GM12878 (cell line): ENCODE measurements at regions not wholly inside any gene's neighbourhood (a gene's known extent, or its start where the extent isn't known, plus 50 kb on each side); places are given as distances from the start of the nearest gene placed in this dataset.

Experiments used
- ATAC-seq: fragments of 200-7000 bp; cut with Tn5 transposase; 3 replicates; pipeline ENCODE4 v1.9.1; 2020; ENCODE audit warnings: mild to moderate bottlenecking, moderate library complexity
- BruUV-seq: library from RNA; stranded (reverse); fragments of 400-500 nt; replicated peaks from 2 replicates; lab custom pipeline; 2021; lab: Mats Ljungman, UMichigan
- CTCF ChIA-PET: fragments of 300-600 bp; sonication (Branson Sonifier 250); formaldehyde crosslinking; extraction: SDS; loops from one replicate; lab custom pipeline; 2021; ENCODE audit warnings: inconsistent platforms; lab: Yijun Ruan, JAX
- POLR2A ChIA-PET: fragments of 350-600 bp; formaldehyde crosslinking; extraction: SDS; loops from one replicate; lab custom pipeline; 2021; ENCODE audit warnings: inconsistent platforms; lab: Charles Lee
- RAD21 ChIA-PET: fragments of 300-600 bp; sonication (Branson Sonifier 250); formaldehyde crosslinking; loops from one replicate; lab custom pipeline; 2023; ENCODE audit warnings: antibody characterized with exemption; ENCODE audit not compliant: unreplicated experiment; lab: Charles Lee
- SMC1A ChIA-PET: fragments of 300-600 bp; sonication (Branson Sonifier 250); formaldehyde crosslinking; loops from one replicate; lab custom pipeline; 2023; ENCODE audit not compliant: unreplicated experiment, uncharacterized antibody; lab: Charles Lee
- DNase-seq: peaks from one replicate; pipeline ENCODE4 v3.0.0-alpha.2; 2011; ENCODE audit warnings: low read depth, low spot score
- FAIRE-seq: peaks from 3 replicates; lab custom pipeline; 2011; peaks lifted over from hg19 to GRCh38; lab: Jason Lieb, UNC
- H2AFZ ChIP-seq: 2 replicates; pipeline ENCODE4 v1.6.0; 2011; ENCODE audit warnings: low read depth, low read length, control low read depth; ENCODE audit not compliant: control insufficient read depth
- H3K27ac ChIP-seq: 2 replicates; pipeline ENCODE4 v1.5.1; 2011; ENCODE audit warnings: control low read depth; ENCODE audit not compliant: control insufficient read depth, insufficient read depth
- H3K27me3 ChIP-seq, 2 experiments: replicated peaks in 1 of 2; 2 replicates each; pipeline versions ENCODE4 v1.6.0 to v1.6.1; 2011; ENCODE audit warnings: low read length in 1 of 2; ENCODE audit not compliant: control insufficient read depth in 2 of 2, insufficient read depth in 2 of 2
- H3K36me3 ChIP-seq, 2 experiments: 2 replicates each; pipeline ENCODE4 v1.5.1; 2011; ENCODE audit warnings: low read length in 1 of 2; ENCODE audit not compliant: control insufficient read depth in 2 of 2, insufficient read depth in 2 of 2
- H3K4me1 ChIP-seq: 2 replicates; pipeline ENCODE4 v1.6.1; 2011; ENCODE audit warnings: mild to moderate bottlenecking, low read length, moderate library complexity, mixed read lengths; ENCODE audit not compliant: control insufficient read depth, insufficient read depth
- H3K4me2 ChIP-seq: 2 replicates; pipeline ENCODE4 v1.6.0; 2011; ENCODE audit warnings: control low read depth; ENCODE audit not compliant: control insufficient read depth, insufficient read depth
- H3K4me3 ChIP-seq: fragments of 200-600 bp; sonication (generic); 2 replicates; pipeline ENCODE4 v1.5.1; 2016
- H3K79me2 ChIP-seq: 2 replicates; pipeline ENCODE4 v1.6.0; 2011; ENCODE audit warnings: low read length; ENCODE audit not compliant: control insufficient read depth, insufficient read depth
- H3K9ac ChIP-seq: 2 replicates; pipeline ENCODE4 v1.8.0; 2011; ENCODE audit warnings: low read length, control low read depth, mixed read lengths; ENCODE audit not compliant: control insufficient read depth, insufficient read depth
- H3K9me3 ChIP-seq: replicated peaks from 3 replicates; pipeline ENCODE4 v1.5.1; 2011; ENCODE audit warnings: mild to moderate bottlenecking, low read length; ENCODE audit not compliant: control insufficient read depth, insufficient read depth
- H4K20me1 ChIP-seq: 2 replicates; pipeline ENCODE4 v1.6.0; 2011; ENCODE audit not compliant: control insufficient read depth, insufficient read depth
- BCL11A ChIP-seq: IDR thresholded peaks from 2 replicates; pipeline ENCODE4 v1.6.1; 2011; ENCODE audit warnings: low read depth, low read length
- BCLAF1 ChIP-seq: fragments of 450-650 bp; IDR thresholded peaks from 2 replicates; pipeline ENCODE4 v1.6.1; 2017; ENCODE audit warnings: antibody characterized with exemption, mild to moderate bottlenecking, moderate library complexity
- BRCA1 ChIP-seq: IDR thresholded peaks from 2 replicates; pipeline ENCODE4 v1.6.1; 2011; ENCODE audit warnings: low read depth, low read length, improper control_type of control experiment
- CTCF ChIP-seq, 3 experiments: IDR thresholded peaks in 2 of 3; conservative IDR thresholded peaks in 1 of 3; 2 replicates each; pipeline ENCODE4 v1.5.1; 2011; ENCODE audit warnings: low read depth in 3 of 3, low read length in 3 of 3, mild to moderate bottlenecking in 3 of 3, control low read depth in 2 of 3, moderate library complexity in 2 of 3, inconsistent platforms in 1 of 3, mixed read lengths in 1 of 3; ENCODE audit not compliant: control insufficient read depth in 2 of 3, insufficient read depth in 1 of 3; ENCODE audit errors: extremely low read depth in 1 of 3
- HCFC1 ChIP-seq: fragments of 150-350 bp; IDR thresholded peaks from 2 replicates; pipeline ENCODE4 v1.6.1; 2014; ENCODE audit warnings: low read length
- MXI1 ChIP-seq: fragments of 150-350 bp; IDR thresholded peaks from 2 replicates; pipeline ENCODE4 v1.6.1; 2011; ENCODE audit warnings: low read depth, mild to moderate bottlenecking, inconsistent platforms, low read length, improper control_type of control experiment
- RELB ChIP-seq: fragments of 450-650 bp; IDR thresholded peaks from 2 replicates; pipeline ENCODE4 v1.6.1; 2017; ENCODE audit warnings: low read depth, mild to moderate bottlenecking, moderate library complexity
- USF1 ChIP-seq: IDR thresholded peaks from 2 replicates; pipeline ENCODE4 v1.6.1; 2011; ENCODE audit warnings: borderline replicate concordance, low read depth, mild to moderate bottlenecking, moderate library complexity, mixed read lengths, low read length; ENCODE audit not compliant: insufficient read depth; ENCODE audit errors: extremely low read length
- YBX1 ChIP-seq: fragments of 450-650 bp; IDR thresholded peaks from 2 replicates; pipeline ENCODE4 v1.6.1; 2016; ENCODE audit warnings: antibody characterized with exemption
- WGBS: methylation state at CpG from one replicate; pipeline ENCODE4 v1.1.6; 2016; ENCODE audit warnings: low lambda C conversion rate; ENCODE audit not compliant: insufficient replicate concordance, insufficient coverage; ENCODE audit errors: missing lambda C conversion rate; 5-methylcytosine and 5-hydroxymethylcytosine counted together
- in situ Hi-C: fragments of 300-500 bp; cut with MboI; formaldehyde crosslinking; loops from 9 replicates; pipeline ENCODE4 v1.14.3; 2018; ENCODE audit warnings: mixed read lengths
- intact Hi-C: fragments of 100-400 bp; cut with micrococcal nuclease; formaldehyde crosslinking; loops from one replicate; pipeline ENCODE4 v1.14.2; 2022; ENCODE audit not compliant: unreplicated experiment

GRCh38 chr14:84777356-84777755 lies 752.6 kb upstream of the FLRT2 start:
- Histone ChIP-seq H3K27me3 (no peaks in the 10 kb centered on the region), H3K79me2 (no peaks in the 10 kb centered on the region), H2AFZ (no peak overlapping the region), H3K9me3 (no peaks in the 10 kb centered on the region), H3K36me3 (no peaks in the 10 kb centered on the region), H3K27ac (no peak overlapping the region), H4K20me1 (no peaks in the 10 kb centered on the region), H3K4me3 (no peak overlapping the region), H3K9ac (no peak overlapping the region), H3K4me1 (no peaks in the 10 kb centered on the region), H3K4me2 (no peak overlapping the region)
- ChIA-PET POLR2A (no interaction called here), RAD21 (no interaction called here), SMC1A (no interaction called here), CTCF (no interaction called here)
- no peak for ATAC-seq
- no TSS peak for BruUV-seq
- intact Hi-C loops, result no loop called here
- TF ChIP-seq MXI1, result no peak
- 0% methylated on average over 2 of the region's 2 CpGs for WGBS
- DNase-seq, result no peak
- no peak for FAIRE-seq
- in situ Hi-C loops, result no loop called here

- ATAC-seq (no peak), FAIRE-seq (no peak), DNase-seq (no peak)
- no peak overlapping the region for H3K27ac ChIP-seq
- BruUV-seq, result no TSS peak
- H3K27me3 ChIP-seq, result no peaks in the 10 kb centered on the region
- in situ Hi-C loops, result no loop called here
- SMC1A ChIA-PET, result no interaction called here
- no peaks in the 10 kb centered on the region for H3K36me3 ChIP-seq
- H2AFZ ChIP-seq, result no peak overlapping the region
- no peaks in the 10 kb centered on the region for H4K20me1 ChIP-seq
- WGBS, result 0% methylated on average over 1 of the region's 1 CpG
- intact Hi-C loops, result no loop called here
- H3K9ac ChIP-seq, result no peak overlapping the region
- H3K9me3 ChIP-seq, result no peaks in the 10 kb centered on the region
- RAD21 ChIA-PET, result no interaction called here
- POLR2A ChIA-PET, result no interaction called here
- H3K79me2 ChIP-seq, result no peaks in the 10 kb centered on the region
- H3K4me2 ChIP-seq, result no peak overlapping the region
- H3K4me1 ChIP-seq, result no peaks in the 10 kb centered on the region
- no peak overlapping the region for H3K4me3 ChIP-seq
- CTCF ChIA-PET, result no interaction called here
- TF ChIP-seq YBX1 (no peak), BCLAF1 (no peak), HCFC1 (no peak), USF1 (no peak), CTCF (IDR thresholded peaks at IDR 0.05 in 2 of 3, conservative IDR thresholded peaks at IDR 0.05 in 1 of 3; ENCODE audit: control insufficient read depth in 2 of 3, extremely low read depth in 1 of 3, insufficient read depth in 1 of 3, low read depth in 3 of 3, low read length in 3 of 3) (no peak), RELB (no peak), BRCA1 (no peak), BCL11A (no peak)
Measured at GRCh38 chr14:84782902-84783301, 747.0 kb upstream of the FLRT2 start.
